ENCODE measurements at regions not wholly inside any gene's neighbourhood (a gene's known extent, or its start where the extent isn't known, plus 50 kb on each side); places are given as distances from the start of the nearest gene placed in this dataset.

DNA sequence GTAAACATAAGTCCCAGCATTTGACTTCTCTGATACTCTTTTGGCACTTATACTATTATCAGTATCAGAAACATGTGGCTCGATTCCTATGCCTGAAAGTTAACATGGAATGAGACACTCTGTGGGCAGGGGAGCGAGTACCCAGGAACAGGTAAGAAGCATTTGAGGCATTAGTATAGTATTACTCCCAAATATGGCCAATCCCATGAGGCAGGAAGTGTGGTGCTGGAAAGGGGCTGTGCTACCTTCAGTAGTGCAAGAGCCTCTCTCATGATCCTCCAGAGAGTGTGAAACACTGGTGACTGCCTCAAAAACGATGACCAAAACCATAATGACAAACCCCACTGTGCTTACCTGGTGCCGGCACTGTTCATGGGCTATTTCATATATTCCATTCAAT, 415.1 kb downstream of the SOX11 start:
- no peak for TF ChIP-seq CTCF (IDR thresholded peaks at IDR 0.05)
- no peak for TF ChIP-seq POLR2AphosphoS5 (IDR thresholded peaks at IDR 0.05; ENCODE audit: low read depth, low read length)
- no peak for TF ChIP-seq REST (IDR thresholded peaks at IDR 0.05; ENCODE audit: insufficient read depth in 1 of 2, low read depth in 2 of 2, low read length in 1 of 2)
- TF ChIP-seq TCF7L2 (IDR thresholded peaks at IDR 0.05; ENCODE audit: low read depth, low read length), result no peak
